8988T (cell line): ENCODE measurements at regions not wholly inside any gene's neighbourhood (a gene's known extent, or its start where the extent isn't known, plus 50 kb on each side); places are given as distances from the start of the nearest gene placed in this dataset.

ENCODE experiments used
- DNase-seq: peaks from one replicate; pipeline ENCODE4 v3.0.0; 2011

DNA sequence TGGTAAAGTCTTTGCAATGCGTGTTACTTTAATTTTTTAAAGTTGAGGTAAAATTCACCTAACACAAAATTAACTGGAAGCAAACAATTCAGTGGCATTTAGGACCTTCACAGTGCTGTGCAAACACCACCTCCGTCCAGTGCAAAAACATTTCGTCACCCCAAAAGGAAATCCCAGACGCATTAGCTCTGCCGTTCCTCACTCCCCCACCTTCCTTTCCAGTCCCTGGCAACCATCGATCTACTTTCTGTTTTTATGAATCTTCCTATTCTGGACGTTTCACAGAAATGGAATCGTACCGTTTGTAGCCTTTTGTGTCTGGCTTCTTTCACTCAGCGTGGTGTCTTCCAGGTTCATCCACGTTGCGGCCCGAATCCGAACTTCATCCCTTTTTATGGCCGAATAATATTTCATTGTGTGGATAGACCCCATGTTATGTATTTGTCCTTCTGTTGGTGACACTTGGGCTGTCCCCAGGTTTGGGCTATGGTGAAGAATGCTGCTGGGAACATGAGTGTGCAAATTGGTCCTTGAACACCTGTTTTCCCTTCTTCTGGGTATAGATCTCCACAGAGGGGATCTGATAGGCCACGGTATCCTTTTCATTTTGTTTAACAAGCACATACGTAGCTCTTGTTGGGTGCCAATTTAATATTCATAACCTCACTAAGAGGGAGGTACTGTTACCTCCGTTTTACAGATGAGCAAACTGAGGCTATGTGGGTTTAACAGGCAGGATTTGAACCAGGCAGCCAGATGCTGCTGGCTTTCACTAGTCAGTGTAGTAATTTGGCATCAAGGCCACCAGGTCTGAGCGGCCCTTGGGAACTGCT, 232.0 kb upstream of the GSE1 start:
- no peak for DNase-seq

DNA sequence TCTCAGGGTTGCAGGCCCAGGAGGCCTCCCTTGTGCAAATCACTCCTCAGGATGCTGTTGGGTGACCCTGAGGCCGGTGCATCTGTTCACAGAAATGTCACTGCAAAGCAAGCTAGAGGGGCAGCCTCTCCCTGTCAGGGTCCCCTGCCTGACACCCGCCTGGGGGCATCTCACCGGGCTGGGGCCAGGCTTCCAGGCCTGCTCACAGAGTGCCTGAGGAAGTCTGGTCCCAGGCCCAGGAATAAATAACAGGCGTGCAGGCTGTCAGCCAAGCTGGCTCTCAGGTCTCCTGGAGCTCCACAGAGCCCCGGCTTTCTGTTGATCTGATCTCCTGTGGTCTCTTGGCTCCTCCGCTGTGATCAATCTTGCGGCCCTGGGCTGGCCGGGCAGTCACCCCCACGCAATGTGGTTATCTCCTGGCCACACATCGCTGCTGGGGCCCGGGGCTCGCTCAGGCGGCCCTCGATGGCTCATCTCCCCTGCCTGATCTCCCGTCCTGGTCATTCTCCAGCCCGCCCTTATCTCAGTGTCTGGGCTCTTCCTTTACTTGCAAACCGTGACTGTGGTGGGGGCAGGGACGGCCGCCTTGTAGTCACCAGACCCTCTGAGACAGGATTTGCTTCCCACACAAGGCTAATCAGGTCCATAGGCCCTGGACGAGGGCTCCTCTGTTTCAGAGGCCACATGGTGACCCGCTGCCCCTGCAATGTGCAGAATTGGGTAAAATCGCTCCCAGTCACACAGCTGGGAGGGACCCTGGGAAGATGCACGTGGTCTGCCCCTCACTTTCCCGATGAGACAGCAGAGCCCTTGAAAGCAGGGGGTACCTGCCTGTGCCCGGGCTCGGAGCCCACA, 231.2 kb upstream of the GSE1 start:
- DNase-seq = no peak

DNA sequence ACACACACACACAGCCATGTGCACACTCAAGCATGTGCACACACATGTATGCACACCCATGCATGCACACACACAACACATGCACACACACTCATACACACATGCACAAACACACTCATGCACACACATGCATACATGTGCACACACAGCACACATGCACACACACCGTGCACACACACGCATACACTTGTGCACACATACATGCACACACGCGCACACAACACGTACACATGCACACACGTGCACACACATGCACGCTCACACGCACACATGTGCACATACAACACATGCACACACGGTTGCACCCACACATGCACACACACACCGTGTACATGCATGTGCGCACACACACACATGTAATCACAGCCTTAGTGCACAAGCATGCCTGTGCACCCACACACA, 230.4 kb upstream of the GSE1 start:
- DNase-seq = no peak

DNA sequence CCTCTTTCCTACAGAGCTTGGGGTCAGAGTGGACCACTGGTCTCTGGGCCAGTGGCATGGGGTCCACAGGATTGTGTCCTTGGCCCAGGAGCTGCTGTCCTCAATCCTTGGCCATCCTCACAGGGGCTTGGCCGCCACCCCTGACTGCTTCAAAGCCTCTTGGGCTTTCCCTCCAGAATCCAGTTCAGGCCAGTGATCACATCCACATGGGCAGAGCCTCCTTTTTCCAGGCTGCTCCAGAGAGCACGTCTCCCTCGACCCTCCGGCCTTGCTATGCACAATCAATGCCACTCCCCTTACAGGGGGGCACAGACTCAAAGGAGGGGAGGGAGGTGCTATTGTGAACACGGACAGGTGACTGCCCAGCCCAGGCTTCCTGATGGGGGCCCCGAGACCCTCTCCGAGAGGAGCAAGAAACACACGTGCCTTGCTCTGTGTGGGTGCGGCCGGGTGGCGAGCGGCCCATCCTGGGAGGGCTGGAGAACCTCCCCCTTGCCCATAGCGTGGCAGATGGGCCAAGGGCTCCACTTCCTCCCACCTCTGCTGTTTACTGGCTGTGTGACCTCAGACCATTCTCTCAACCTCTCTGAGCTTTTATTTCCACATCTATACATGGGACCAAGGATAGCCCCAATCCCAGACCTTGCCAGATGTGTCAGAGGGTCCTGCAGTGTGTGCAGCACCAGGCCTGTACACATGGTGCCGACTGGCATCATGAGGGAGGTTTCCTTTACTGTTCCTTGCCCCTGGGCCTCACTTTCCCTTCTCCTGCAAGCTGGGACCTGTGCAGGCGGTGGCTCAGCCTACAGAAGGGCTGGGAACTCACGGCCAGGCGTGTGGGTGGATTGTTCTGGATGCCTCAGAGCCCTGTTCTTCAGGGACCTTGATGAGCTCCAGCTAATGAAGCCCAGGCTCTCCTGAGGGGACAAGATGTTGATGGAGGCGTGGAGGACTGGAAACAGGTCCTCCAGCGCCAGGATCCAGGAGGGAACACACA, 229.0 kb upstream of the GSE1 start:
- DNase-seq = no peak

DNA sequence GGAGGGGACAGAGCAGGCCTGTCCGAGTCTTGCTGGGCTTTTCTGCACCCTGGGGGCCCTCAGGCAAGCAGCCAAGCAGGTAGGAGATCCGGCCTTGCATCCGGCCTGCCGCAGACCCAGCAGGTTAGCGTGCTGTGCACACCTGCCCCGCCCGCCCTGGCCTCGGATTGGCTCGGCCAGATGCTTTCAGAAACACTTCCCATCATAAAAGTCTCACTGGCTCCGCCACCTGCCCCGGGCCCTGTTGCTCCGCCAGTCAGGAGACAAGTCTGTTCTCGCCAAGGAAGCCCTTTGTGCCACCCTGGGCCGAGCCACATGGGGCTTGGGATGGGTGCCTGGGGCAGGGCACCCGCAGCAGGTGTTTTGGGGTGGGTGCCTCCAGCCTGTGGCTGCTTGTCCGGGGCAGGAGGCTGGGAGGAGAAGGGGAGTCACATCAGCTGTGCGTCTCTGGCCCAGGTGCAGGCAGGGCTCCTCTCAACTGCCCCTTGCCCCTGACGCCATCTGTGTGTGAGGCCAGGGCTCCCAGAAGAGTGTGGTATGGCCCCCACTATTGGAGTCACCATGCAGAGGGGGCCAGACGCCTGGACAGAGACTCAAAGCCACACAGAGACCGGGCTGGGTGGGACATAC, 228.2 kb upstream of the GSE1 start:
- no peak for DNase-seq

DNA sequence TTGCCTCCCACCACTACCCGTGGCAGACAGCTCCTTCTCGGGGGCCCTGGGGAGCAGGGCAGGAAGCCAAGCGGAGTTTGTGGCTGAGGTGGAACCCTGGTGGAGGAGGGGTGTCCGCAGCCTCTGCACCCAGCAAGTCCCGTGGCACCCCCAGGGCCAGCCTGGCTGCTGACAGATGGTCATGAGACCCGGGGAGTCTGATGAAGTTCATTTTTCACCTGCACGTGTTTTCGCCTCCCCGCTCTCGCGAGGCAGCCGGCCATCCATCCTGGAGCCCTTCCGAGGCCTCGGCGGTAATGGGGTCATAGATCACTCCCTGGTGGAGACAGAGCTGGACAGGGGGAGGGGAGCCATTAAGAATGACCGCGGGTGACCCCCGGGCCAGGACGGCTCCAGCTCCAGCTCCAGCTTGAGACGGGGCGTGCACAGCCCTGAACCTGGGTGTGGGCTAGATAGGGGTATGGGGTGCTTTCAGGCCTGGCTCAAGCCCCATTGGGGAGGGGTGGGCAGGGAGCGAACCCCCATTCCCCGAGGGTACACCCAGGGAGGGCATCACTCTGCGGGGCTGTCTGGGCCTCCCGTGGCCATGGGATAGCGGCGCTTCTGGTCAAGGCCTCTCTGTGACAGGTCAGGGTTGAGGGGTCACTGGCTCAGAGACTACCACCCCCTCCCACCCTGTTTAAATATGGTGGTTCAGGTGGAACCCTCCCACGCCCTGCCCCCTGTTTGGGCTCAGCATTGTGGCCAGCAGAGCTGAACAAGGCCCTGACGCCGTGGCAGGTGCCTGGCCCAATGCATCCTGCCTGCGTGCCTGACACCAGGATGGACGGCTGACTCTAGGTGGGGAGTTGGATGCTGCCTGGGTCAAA, 227.4 kb upstream of the GSE1 start:
- no peak for DNase-seq

DNA sequence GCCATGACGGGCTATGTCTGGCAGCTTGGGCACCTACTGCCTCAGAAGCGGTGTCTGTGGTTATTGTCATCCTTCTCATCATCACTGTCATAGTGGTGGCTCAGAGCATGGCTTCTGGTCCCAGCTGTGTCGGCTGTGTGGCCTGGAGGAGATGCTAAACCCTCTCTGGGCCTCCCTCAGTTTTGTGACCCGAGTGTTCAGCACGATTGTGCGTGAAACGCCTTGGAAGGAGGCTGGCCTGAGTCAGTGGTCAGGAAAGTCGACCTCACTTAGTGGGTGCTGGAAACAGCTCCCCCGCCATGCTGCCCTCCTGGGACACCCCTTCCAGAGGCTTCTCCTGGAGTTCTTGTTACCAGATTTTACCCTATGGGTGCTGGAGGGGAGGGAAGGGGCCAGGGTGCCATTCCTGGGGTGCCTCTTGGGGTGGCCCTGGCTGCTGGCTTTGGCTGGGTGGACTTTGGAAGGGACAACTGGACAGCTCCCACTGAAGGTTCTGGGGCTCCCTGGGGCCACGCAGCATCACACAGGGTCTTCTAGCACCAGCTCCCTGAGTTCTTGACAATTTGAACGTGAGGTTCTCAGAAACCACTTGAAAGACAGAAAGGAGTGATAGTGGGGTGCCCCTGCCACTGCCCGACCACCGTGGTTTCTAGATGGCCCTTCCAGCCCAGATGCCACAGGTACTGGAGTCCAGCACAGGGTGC, 226.5 kb upstream of the GSE1 start:
- no peak for DNase-seq

DNA sequence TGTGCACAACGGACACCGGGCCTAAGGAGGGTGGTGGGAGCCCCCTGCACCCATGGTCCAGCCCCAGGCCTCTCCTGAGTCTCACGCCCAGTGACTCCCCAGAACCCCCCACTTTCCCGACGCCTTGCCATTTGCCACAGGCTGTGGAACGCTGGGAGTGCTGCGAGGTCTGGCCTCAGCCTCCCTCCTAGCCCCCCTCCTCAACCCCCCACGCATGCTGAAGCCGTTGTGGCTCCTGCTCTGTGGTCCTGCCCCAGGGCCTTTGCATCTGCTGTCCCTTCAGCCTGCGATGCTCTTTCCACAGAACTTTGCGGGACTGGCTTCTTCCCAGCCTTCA, 226.0 kb upstream of the GSE1 start:
- no peak for DNase-seq

DNA sequence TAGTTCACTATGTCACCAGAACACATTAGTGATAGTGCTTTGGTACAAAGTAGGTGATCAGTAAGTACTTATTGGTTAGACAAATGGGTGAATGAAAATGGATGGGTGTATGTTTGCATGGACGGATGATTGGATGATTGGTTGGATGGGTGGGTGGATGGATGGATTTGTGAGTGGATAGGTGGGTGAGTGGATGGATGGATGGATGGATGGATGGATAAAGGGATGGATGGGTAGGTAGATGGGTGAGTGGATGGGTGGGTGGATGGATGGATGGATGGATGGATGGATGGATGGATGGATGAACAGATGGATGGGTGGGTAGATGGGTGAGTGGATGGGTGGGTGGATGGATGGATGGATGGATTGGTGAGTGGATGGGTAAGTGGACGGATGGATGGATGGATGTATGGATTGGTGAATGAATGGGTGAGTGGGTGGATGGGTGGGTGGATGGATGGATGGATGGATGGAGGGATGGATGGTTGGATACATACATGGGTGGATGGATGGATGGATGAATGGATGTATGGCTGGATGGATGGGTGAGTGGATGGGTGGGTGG, 225.3 kb upstream of the GSE1 start:
- no peak for DNase-seq

DNA sequence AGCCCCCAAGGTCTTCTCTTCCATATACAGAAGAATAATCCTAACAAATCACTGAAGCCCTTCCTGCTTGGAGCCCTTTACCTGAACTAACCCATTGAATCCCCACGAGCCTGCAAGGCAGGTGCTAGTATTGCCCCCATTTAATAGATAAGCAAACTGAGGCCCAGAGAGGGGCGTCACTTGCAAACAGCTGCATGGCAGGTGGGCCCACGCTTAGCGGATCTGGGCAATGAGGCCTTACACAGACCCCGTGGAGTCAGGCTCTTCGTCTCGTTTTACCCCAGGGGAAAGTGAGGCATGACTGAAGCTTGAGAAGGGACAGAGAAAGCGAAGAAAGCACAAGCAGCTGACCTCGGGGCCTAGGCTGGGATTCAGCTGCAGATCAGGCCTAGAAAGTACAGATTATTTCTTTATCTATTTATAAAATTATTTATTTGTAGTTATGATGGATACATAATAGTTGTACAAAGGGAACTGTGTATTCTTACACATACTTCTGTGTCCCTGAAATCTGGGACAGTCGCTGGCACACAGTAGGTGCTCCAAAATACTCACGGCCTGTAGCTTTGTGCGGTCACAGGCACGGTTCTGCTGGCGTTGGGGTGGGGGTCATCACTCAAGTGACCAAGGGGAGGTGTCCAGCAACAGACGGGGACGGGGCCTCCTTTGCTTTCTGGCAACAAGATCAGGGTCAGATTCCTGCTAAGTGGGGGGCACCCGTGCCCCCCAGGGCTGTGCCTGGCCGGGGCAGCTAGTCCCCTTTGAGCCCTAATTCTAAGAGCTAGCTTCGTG, 223.2 kb upstream of the GSE1 start:
- DNase-seq = no peak

DNA sequence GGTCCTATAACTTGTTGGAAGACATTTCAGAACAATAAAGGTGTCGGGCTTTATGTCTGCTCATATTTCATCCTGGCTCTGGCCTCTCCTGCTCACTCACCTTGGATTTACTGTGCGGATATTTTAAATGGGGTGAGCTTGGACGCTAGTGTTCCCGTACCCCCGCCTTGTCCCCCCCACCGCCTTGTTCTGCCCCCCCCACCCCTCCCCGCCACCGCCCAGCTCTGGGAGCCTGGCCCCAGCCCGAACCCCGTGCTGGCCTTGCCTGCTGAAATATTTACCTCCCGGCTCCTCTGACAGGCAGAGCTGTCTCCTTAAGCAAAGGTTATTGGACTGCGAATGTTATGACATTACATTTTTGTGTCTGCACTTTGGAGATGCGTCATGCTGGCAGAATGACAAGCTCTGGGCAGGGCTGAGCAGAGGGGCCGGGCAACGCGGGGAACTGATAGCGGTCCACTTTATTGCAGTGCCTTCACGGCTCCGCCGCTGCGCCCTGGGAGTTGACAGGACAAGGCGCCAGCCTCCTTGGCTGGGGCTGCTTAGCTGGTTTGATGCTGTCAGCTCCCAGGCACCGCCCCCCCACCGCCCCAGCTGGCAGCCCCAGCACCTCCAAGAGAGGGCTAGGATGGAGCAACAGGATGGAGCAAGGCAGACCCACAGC, 222.5 kb upstream of the GSE1 start:
- peak; percentile 93 for DNase-seq

DNA sequence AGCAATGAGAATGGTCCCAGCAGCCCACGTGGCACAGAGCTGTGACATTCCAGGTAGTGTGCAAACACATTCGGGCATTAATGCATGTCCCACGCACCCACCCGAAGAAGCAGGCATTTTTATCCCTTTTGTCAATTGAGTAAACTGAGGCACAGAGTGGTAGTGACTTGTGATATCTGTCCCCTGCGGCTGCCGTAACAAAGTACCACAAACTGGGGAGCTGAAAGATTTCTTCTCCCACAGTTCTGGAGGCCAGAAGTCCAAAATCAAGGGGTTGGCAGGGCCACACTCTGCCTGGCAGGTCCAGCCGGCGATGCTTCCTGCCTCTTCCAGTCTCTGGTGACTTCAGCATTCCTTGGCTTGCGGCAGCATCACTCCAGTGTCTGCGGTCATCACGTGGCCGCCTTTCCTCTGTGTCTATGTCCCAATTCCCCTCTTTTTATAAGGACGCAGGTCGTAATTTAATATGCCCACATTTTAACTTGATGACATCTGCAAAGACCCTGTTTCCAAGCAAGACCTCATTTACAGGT, 221.9 kb upstream of the GSE1 start:
- no peak for DNase-seq

DNA sequence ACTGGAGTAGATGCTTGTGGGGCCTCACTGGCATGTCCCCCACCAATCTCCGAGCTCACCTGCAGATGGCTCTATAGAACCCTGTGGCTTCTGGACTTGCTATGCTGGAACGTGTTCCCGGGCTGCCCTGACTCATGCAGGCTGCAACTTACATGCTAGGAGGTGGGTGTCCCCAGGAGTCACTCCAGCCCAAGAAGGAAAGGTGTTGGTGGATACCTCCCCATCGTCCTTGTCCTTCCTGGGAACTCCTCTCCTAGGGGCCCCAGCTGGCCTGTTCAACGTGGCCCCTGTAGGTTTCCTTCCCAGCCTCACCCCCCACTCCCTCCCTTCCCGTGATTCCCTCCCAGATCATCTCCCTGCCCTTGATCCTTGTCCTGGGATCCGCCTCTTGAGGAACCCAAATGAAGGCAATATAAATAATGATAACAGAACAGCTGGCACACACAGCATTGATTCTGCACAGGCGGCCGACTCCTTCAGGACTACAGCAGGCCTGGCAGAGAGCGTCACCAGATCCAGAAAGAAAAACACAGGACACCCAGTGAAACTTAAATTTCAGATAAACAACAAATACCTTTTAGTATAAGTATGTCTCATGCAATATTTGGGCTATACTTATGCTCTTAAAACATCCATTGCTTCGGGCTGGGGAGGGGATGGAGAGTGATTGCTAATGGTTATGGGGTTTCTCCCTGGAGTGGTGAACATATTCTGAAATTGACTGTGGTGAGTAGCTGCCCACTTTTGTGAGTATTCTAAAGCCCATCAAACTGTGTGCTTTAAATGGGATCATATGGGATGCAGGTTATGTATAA, 221.1 kb upstream of the GSE1 start:
- no peak for DNase-seq

DNA sequence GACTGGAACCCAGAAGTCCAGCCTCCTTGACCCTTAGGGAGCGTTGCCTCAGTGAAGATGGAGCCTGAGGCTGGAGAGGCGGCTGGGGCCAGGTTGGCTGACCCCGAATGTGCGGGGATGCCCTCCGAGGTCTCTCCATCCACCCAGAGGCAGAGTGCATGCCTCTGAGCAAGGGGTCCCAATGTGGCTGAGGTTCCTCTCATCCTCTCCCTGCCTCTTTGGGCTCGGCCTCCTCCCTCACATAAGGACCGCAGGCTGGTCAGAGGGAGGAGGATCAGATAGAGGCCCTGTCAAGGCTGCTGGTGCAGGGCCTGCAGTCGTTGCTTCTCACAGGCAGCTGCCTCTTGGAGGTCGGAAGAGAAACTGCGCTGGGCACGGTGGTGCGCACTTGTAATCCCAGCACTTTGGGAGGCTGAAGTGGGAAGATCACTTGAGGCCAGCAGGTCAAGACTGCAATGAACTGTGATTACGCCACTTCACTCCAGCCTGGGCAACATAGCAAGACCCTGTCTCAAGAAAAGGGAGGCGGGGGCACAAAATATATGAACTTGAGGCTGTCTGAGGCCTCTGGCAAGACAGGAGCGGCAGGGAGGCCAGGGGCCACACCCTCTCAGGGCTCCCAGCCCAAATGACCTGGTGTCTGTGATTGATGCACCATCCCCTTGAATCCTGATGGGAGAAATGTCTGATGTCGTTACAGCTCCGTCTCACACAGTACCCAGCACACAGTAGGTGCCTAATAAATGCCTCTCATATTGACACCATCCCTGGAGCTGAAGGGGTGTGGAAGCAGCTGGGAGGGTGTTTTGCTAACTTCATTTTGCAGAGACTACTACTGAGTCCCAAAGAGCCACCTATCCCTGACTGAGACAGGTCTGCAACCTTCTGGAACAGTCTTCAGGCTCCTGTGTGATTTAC, 220.1 kb upstream of the GSE1 start:
- DNase-seq = no peak

DNA sequence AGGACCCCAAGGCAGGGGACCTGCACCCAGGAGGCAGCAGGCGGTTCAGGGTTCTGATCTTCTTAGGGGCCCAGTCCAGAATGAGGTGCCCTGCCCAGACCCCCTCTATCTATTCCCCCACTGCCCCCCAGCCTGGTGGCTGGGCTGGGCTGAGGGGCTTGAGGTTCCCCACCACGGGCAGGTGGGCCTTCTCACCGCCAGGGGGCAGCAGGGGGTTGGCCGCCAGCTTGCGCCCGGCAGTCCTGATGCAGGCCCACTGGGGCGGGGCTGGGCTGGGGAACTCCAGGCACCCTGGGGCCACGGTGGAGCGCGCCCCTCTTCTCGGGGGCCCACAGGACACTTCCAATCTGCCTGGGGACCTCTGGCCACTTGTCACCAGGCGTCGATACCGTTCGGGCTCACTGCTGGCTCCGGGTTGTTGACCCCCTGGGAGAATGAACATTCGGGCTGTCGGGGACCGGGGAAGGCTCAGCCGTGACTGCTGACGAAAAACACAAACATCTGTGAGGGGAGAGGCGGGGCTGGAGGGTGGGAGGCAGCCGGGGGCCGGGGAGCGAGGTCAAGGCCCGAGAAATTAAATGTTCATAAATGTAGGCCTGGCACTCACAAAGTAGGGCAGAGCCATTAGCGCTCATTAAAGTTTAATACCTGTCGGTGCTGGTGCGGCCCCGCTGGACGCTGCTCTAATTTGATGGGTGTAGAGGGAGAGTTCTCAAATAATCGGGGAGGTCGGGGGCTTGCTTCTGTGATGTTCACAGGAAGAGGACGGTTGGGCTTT, 219.3 kb upstream of the GSE1 start:
- peak; percentile 97 for DNase-seq
